GM18858 (cell line): ENCODE measurements at regions not wholly inside any gene's neighbourhood (a gene's known extent, or its start where the extent isn't known, plus 50 kb on each side); places are given as distances from the start of the nearest gene placed in this dataset.

Experiments used
- ATAC-seq: cut with Tn5 transposase; IDR thresholded peaks from one replicate; pipeline ENCODE4 v1.9.1; 2021; ENCODE audit not compliant: unreplicated experiment

- no peak for ATAC-seq
Measured at GRCh38 chr2:147515213-147515612, 329.6 kb upstream of the ACVR2A start.

DNA sequence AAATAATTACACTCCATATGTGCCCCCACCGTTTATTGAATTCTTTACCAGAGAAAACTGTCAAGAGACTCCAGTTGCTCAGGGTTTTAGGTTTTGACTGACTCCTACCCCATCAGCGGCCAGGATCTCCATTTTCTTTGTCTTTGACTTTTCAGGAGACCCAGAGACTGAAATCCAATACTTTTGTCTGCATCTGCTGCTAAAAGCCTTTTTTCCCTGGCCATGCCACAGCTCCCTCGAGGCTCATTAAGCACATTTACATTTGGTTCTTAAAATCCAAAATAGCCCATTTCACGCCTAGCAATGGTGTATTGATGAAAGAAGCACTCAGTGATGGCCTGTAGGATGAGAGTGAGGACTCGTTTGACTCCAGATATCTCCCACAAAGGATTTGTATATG is 332.6 kb upstream of the ACVR2A start:
- no peak for ATAC-seq

DNA sequence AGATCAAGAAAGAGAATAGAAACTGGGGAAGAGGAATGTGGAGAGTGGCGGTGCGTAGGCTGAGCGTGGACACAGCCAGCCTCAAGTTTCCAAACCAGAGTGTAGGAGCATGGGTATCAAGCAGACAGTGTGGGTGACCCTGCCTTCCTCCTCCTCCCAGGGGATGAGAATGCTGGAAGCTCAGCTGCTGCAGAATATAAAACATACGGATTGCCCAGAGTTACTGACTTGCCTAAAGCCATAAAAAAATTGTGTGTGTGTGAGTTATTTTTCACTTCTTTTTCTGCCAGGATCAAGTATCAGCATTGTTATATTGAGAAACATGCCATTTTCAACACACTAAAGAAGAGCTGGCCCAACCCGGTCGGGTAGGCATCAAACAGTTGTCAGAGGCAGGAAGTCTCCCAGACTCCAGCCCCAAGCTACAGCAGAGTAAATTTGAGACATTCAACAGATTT is 333.3 kb upstream of the ACVR2A start:
- ATAC-seq = no peak

- no peak for ATAC-seq
Measured at GRCh38 chr2:147509821-147510220, 335.0 kb upstream of the ACVR2A start.

DNA sequence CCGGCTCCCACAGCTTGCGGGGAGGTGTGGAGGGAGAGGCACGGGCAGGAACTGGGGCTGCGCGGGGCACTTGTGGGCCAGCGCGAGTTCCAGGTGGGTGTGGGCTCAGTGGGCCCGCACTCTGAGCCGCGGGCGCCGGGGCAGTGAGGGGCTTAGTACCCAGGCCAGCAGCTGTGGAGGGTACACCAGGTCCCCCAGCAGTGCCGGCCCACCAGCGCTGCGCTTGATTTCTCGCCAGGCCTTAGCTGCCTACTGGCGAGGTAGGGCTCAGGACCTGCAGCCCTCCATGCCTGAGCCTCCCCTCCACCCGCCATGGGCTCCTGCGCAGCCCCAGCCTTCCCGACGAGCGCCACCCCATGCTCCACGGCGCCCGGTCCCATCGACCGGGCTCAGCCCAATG is 337.9 kb upstream of the ACVR2A start:
- no peak for ATAC-seq

- no peak for ATAC-seq
Measured at GRCh38 chr2:147502711-147503290, 342.0 kb upstream of the ACVR2A start.

GRCh38 chr2:147501968-147502367 is 342.9 kb upstream of the ACVR2A start:
- ATAC-seq = no peak

DNA sequence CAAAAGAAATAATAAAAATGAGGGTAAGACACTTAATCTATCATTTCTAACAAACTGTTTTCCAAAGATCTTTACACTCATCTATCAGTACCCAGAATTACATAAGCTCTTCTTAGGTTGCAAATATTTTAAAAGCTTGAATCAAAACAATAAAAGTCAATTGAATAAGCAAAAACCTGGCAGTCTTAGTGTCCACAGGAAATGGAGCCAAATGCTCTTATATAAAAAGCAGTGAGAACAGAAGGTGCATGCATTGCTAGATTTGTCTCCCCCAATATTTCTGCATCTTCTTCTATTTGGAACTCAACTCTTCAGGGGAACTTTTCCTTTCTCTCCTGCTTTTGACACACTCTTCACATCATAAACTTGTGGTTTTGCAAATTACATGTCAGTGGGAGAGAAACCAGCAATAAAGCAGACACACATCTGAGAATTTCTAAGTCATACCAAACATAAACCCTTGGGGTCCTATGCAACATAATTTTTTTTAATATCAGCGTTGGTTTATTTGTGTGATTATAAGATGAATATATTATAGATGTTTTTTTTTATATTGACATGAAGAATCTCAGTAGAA is 343.9 kb upstream of the ACVR2A start:
- no peak for ATAC-seq

DNA sequence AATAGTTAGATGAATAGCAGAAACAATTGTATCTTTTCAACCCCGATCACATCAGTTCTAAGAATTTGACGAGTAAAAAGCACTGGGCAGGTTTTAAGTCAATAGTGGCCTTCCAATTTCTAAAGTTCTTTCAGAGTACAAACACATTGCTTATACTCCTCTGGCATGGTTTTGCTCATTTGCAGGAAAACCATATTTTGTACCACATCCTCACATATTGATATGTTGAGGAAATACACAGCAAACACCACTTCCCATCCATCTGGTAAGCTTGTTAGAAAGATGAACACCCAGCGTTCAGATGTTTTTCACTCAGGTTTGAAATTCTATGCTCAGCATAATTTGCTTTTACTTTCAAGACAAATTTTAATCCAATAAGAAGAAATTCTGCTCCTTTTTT is 344.6 kb upstream of the ACVR2A start:
- no peak for ATAC-seq

- no peak for ATAC-seq
Measured at GRCh38 chr2:147499785-147500184, 345.0 kb upstream of the ACVR2A start.

- ATAC-seq = no peak
Measured at GRCh38 chr2:147495734-147496133, 349.1 kb upstream of the ACVR2A start.

- ATAC-seq = no peak
Measured at GRCh38 chr2:147492471-147492870, 352.4 kb upstream of the ACVR2A start.

GRCh38 chr2:147491506-147491905 is 353.3 kb upstream of the ACVR2A start:
- no peak for ATAC-seq

DNA sequence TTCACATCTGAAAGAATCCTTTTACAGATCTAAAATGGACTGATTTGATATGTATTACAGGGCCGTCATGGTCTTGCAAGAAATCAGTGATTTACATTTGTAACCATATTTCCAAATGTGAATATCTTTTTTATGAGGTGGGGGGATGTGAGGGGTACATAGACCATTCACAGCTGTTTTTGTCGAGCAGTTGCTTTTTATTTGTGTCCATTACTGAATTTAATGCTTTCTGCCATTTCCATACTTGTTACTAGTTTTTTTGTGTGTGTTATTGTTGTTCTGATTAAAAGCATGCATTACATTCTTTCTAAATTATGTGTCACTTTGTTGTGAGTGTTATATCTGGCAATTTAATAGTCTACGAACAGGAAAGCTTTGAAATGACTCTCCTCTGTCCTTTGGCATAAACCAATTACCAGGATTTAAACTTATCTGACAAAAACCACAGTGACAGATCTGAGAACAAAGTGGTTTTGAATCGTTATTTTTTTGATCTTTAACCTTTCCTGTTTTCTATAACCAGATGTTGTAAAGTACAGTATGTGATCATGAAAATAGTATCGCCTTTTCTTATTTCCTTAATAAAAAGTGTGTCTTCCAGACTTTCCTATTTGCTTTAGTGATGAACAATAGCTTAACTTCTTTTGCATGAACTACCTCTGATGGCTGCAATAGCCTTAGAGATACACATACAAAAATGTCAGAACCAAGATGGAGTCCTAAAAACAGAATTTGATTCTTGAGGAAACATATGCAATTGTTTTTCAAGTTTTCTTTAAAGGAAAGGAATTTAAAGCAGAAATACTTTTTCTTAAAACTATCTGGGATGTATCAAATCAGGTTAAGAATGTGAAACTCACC is 354.2 kb upstream of the ACVR2A start:
- no peak for ATAC-seq

DNA sequence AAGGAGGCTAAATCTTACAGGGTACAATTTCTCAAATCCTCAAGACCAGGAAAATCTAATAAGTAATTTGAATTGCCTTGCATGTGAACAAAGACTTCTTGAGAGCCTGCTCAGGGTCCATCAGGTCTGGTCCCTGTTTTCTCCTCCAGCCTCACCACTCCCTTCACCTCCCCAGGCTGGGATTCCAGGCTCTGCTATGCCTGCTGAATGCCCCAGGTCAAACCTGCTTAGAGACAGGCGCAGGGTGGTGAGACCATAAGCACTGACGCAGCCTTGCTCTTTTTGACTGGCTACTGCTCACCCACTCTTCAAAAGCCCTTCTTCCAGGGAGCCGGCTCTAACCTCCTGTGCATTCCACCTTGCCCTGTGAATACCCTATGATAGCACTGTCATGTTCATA is 356.4 kb upstream of the ACVR2A start:
- no peak for ATAC-seq

DNA sequence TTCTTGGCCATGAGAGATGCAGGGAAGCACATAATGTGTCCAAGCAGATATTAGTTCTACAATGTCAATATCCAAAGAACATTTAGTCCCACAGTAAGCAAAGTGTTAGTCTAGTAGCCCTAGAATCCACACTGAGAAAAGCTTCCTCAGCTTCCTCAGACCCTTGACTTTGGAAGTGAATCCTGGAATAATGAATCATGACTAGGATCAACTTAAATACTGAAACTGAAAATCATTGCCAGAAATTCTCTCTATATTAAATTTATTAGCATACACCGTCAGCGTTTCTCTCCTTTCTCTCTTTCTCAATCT is 356.9 kb upstream of the ACVR2A start:
- no peak for ATAC-seq

GRCh38 chr2:147487286-147487977 is 357.4 kb upstream of the ACVR2A start:
- ATAC-seq = no peak

DNA sequence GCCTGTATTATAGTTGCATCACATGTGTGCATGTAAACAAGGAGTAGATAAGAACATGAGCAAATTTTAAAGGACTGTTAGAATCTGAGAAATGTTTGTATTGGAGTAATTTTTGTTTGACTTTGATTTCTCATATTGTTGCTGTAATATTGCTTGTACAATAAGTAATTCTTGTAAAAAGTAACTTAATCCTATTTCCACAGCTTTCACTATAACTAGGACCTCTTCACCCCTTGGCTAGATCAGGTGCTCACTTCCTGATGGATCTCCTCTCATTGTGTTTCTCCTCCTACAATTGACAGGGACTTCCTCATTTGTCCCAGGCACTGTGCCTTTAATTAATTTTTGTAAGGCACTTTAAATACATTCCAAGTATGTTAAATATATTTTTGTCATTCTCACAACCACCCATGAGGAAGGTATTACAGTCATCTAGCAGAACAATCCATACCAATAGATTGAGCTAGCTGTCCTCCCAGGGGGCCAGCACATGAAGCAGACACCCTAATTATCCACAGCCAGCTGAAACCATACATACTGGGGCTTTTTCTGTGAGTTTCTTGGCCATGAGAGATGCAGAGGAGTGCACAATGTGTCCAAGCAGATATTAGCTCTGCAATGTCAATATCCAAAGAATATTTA is 359.5 kb upstream of the ACVR2A start:
- no peak for ATAC-seq

- no peak for ATAC-seq
Measured at GRCh38 chr2:147483911-147484310, 360.9 kb upstream of the ACVR2A start.

GRCh38 chr2:147482916-147483669 is 361.7 kb upstream of the ACVR2A start:
- no peak for ATAC-seq
